SH-SY5Y (cell line): ENCODE measurements at regions not wholly inside any gene's neighbourhood (a gene's known extent, or its start where the extent isn't known, plus 50 kb on each side); places are given as distances from the start of the nearest gene placed in this dataset.

Experiments used
- GATA2 ChIP-seq: IDR thresholded peaks from 2 replicates; pipeline ENCODE4 v1.6.1; 2011; ENCODE audit warnings: mild to moderate bottlenecking, low read depth, low read length
- GATA3 ChIP-seq: IDR thresholded peaks from 2 replicates; pipeline ENCODE4 v1.6.1; 2011; ENCODE audit warnings: low read depth, mild to moderate bottlenecking, low read length, moderate library complexity

GRCh38 chr5:110338341-110339083 lies 388.0 kb downstream of the TMEM232 start:
- no peak for TF ChIP-seq GATA3
- no peak for TF ChIP-seq GATA2
